ENCODE measurements at regions not wholly inside any gene's neighbourhood (a gene's known extent, or its start where the extent isn't known, plus 50 kb on each side); places are given as distances from the start of the nearest gene placed in this dataset.
"Not testable (repeated sequence)": the region's sequence is repeated elsewhere in the genome, so short reads cannot be mapped to it uniquely, and the experiment has no call there.

DNA sequence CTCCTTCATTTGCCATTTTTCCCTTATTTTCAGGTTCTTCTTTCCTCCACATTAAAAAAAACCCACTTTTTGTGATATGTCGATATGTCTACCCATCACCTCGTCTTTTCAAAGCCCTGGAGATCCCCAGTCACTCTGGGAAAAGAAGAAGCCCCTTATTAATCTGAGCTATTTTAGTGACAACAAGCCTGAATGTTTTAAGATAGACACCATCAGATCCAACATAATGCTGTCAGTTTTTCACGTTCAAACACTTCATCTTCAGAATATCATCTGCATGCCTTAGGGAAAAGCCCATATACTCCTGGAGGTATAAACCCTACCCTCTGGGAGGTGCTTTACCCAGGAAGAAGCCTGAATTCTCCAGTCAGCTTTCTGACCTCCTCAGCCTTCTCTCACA is 464.0 kb upstream of the CDH4 start:
- Histone ChIP-seq H3K36me3 (ENCODE audit: low read depth) (no peaks in the 10 kb centered on the region), H3K4me1 (ENCODE audit: low read depth) (no peaks in the 10 kb centered on the region), H3K4me3 (no peak overlapping the region), H3K9me3 (no peaks in the 10 kb centered on the region)
- no peak for ATAC-seq
- no peak for DNase-seq
- TF ChIP-seq, protein P1, sequence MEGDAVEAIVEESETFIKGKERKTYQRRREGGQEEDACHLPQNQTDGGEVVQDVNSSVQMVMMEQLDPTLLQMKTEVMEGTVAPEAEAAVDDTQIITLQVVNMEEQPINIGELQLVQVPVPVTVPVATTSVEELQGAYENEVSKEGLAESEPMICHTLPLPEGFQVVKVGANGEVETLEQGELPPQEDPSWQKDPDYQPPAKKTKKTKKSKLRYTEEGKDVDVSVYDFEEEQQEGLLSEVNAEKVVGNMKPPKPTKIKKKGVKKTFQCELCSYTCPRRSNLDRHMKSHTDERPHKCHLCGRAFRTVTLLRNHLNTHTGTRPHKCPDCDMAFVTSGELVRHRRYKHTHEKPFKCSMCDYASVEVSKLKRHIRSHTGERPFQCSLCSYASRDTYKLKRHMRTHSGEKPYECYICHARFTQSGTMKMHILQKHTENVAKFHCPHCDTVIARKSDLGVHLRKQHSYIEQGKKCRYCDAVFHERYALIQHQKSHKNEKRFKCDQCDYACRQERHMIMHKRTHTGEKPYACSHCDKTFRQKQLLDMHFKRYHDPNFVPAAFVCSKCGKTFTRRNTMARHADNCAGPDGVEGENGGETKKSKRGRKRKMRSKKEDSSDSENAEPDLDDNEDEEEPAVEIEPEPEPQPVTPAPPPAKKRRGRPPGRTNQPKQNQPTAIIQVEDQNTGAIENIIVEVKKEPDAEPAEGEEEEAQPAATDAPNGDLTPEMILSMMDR (IDR thresholded peaks at IDR 0.05) = no peak
- intact Hi-C loops (cut with DNase I, micrococcal nuclease) = no loop called here

DNA sequence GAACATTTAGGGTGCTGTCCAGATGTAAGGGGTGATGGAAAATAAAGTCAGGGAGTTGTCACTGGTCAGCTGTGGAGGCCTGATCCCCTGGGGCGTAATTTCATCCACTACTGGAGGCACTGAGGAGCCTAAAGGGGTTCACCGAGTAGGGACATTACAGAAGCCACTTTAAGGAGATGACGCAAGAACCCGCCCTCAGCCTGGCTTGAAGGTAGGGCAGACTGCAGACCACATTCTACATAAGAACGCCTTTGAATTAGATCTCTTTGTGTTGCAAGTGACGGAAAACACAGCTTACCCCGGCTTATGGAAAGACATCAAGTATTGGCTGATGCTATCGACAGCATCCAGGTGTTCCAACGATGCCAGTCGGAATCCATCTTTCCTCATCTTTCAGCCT is 462.7 kb upstream of the CDH4 start:
- Histone ChIP-seq H3K9me3 (no peaks in the 10 kb centered on the region), H3K36me3 (ENCODE audit: low read depth) (no peaks in the 10 kb centered on the region), H3K4me1 (ENCODE audit: low read depth) (no peaks in the 10 kb centered on the region), H3K4me3 (no peak overlapping the region)
- TF ChIP-seq, protein P1 (IDR thresholded peaks at IDR 0.05) = no peak
- no peak for DNase-seq
- ATAC-seq = no peak
- intact Hi-C loops (cut with DNase I, micrococcal nuclease) = no loop called here

DNA sequence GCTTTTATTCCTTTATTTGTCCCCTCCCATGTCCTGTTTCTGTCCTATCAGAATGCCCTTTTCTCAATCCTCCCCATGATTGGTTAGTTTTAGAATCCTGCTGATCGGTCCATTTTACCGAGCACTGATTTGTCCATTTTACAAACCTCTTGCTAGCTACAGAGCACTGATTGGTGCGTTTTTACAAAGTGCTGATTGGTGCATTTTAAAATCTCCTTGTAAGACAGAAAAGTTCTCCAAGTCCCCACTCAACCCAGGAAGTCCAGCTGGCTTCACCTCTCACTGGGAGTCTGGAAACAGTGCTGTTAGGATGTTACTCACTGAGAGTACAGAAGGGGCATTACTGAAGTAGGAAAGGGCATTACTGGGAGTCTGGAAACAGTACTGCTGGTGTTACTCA is 461.7 kb upstream of the CDH4 start:
- ATAC-seq; DNase-seq; H3K36me3 ChIP-seq (ENCODE audit: low read depth); H3K4me3 ChIP-seq; H3K4me1 ChIP-seq (ENCODE audit: low read depth); H3K9me3 ChIP-seq; intact Hi-C loops (cut with DNase I, micrococcal nuclease): not testable (repeated sequence)

DNA sequence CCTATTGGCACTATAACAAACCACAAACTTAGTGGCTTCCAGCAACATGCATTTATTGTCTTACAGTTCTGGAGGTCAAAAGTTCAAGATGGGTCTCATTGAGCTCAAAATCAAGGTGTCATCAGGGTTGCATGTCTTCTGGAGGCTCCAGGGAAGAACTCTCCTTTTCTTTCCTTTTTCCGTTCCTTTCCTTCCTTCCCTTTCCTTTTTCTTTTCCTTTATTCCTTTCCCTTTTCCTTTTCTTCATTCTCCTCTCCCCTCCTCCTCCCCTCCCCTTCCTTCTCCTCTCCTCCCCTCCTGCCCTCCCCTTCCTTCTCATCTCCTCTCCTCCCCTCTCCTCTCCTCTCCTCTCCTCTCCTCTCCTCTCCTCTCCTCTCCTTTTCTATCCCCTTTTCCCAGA is 460.2 kb upstream of the CDH4 start:
- intact Hi-C loops (cut with DNase I, micrococcal nuclease) = no loop called here
- Histone ChIP-seq H3K36me3 (ENCODE audit: low read depth) (no peaks in the 10 kb centered on the region), H3K4me1 (ENCODE audit: low read depth) (no peaks in the 10 kb centered on the region), H3K4me3 (no peak overlapping the region), H3K9me3 (no peaks in the 10 kb centered on the region)
- ATAC-seq = no peak
- TF ChIP-seq, protein P1 (IDR thresholded peaks at IDR 0.05) = no peak
- no peak for DNase-seq

DNA sequence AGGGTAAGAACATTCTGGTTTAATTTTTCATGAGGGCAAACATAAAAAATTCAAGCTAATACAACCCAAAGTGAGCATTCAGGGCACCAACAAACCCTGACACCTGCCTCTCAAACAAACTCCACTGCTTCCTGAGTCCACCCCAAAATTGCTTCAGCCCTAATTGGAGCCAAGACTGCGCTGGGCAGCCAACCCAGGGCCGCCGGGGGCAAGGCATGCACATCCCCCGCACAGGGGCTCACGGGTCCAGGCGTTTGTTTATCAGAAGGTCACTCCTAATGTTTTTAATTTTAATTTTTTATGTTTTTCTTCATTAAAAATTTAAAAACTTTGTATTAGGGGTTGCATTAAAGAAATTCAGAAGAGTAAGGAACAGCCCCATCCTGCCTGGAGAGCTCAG is 459.1 kb upstream of the CDH4 start:
- no peaks in the 10 kb centered on the region for H3K9me3 ChIP-seq
- H3K36me3 ChIP-seq (ENCODE audit: low read depth) = no peaks in the 10 kb centered on the region
- no peaks in the 10 kb centered on the region for H3K4me1 ChIP-seq (ENCODE audit: low read depth)
- TF ChIP-seq, protein P1 (IDR thresholded peaks at IDR 0.05) = no peak
- no peak overlapping the region for H3K4me3 ChIP-seq
- intact Hi-C loops (cut with DNase I, micrococcal nuclease) = no loop called here
- ATAC-seq = no peak
- no peak for DNase-seq

DNA sequence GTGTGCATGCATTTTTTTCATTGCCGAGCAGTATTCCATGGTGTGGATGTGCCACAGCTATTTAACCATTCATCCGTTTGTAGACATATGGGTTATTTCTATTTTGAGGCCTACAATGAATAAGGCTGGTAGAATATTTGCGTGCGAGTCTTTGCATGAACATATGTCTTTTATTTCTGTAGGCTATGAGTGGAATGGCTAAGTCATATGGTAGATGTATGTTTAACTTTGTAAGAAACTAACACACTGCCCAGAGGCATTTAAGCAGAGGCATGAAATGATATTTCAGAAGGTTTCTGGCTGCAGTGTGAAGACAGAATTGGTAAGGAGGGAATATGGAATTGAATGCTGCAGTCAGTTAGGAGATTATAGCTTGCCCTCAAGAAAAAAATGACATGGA is 457.4 kb upstream of the CDH4 start:
- TF ChIP-seq, protein P1 (IDR thresholded peaks at IDR 0.05) = no peak
- H3K4me1 ChIP-seq (ENCODE audit: low read depth) = no peaks in the 10 kb centered on the region
- no peaks in the 10 kb centered on the region for H3K36me3 ChIP-seq (ENCODE audit: low read depth)
- intact Hi-C loops (cut with DNase I, micrococcal nuclease) = no loop called here
- DNase-seq (no peak), ATAC-seq (no peak)
- no peak overlapping the region for H3K4me3 ChIP-seq
- H3K9me3 ChIP-seq = peaks cover 5% of the 10 kb centered on the region
